ENCODE measurements at regions not wholly inside any gene's neighbourhood (a gene's known extent, or its start where the extent isn't known, plus 50 kb on each side); places are given as distances from the start of the nearest gene placed in this dataset.

DNA sequence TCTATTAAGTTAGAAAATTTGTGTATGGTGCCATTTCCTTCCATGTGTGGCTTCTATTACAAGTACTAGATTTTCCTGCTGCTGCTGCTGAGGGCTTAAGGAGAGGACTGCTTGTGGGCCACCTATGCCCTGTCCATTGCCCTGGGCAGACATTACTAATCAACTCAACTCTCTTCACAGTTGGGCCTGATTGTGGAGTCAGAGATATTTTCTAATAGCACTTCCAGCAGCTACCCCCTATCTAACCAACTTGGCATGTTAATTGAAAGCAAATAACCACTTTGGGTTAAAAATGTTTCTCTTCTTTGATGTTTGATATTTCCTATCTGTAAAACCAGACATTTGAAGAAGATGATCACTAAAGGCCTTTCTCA is 242.0 kb downstream of the EDEM1 start:
- Histone ChIP-seq H3K4me2 (ENCODE audit: low read depth, low read length) (no peak overlapping the region), H3K27me3 (ENCODE audit: control insufficient read depth in 1 of 2, insufficient read depth in 2 of 2, low read length in 2 of 2) (no peaks in the 10 kb centered on the region), H2AFZ (ENCODE audit: low read length) (no peak overlapping the region), H3K4me1 (ENCODE audit: insufficient read depth, low read length) (no peaks in the 10 kb centered on the region), H3K36me3 (replicated peaks in 1 of 2; ENCODE audit: control insufficient read depth in 1 of 2, insufficient read depth in 2 of 2, low read length in 2 of 2) (no peaks in the 10 kb centered on the region), H3K9me3 (ENCODE audit: low read length) (no peaks in the 10 kb centered on the region), H3K9ac (ENCODE audit: insufficient read depth, low read depth, low read length) (no peak overlapping the region), H3K4me3 (replicated peaks in 1 of 3; ENCODE audit: insufficient read depth in 1 of 3, low read depth in 2 of 3, low read length in 3 of 3) (no peak overlapping the region), H4K20me1 (ENCODE audit: insufficient read depth, low read length) (no peaks in the 10 kb centered on the region), H3K79me2 (ENCODE audit: insufficient read depth, low read length) (no peaks in the 10 kb centered on the region), H3K27ac (ENCODE audit: extremely low read length, insufficient read depth, low read length) (no peak overlapping the region)
- CTCF ChIA-PET (ENCODE audit: low intra/inter-chr PET ratio, low total read pairs) = no interaction called here
- no TSS peak for BruUV-seq (replicated peaks)
- in situ Hi-C loops (cut with HindIII; ENCODE audit: extremely low pct_ligation_motif_present, low pct_unique_long_range_greater_than_20kb) (no loop called here), intact Hi-C loops (cut with micrococcal nuclease; ENCODE audit: unreplicated experiment) (no loop called here)
- POLR2A ChIA-PET = no interaction called here
- TF ChIP-seq PLRG1 (conservative IDR thresholded peaks at IDR 0.05) (no peak), TBL1XR1 (IDR thresholded peaks at IDR 0.05; ENCODE audit: borderline replicate concordance, low read length, partially characterized antibody) (no peak), IRF9 (CRISPR knock-in tag; IDR thresholded peaks at IDR 0.05; ENCODE audit: borderline replicate concordance) (no peak), SATB2 (CRISPR knock-in tag; IDR thresholded peaks at IDR 0.05) (no peak), ZKSCAN5 (CRISPR knock-in tag; IDR thresholded peaks at IDR 0.05) (no peak), PAXIP1 (CRISPR knock-in tag; conservative IDR thresholded peaks at IDR 0.05) (no peak)
- TF ChIP-seq, protein P1, sequence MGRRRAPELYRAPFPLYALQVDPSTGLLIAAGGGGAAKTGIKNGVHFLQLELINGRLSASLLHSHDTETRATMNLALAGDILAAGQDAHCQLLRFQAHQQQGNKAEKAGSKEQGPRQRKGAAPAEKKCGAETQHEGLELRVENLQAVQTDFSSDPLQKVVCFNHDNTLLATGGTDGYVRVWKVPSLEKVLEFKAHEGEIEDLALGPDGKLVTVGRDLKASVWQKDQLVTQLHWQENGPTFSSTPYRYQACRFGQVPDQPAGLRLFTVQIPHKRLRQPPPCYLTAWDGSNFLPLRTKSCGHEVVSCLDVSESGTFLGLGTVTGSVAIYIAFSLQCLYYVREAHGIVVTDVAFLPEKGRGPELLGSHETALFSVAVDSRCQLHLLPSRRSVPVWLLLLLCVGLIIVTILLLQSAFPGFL (CRISPR knock-in tag; IDR thresholded peaks at IDR 0.05) = no peak
- TF ChIP-seq, protein P2, sequence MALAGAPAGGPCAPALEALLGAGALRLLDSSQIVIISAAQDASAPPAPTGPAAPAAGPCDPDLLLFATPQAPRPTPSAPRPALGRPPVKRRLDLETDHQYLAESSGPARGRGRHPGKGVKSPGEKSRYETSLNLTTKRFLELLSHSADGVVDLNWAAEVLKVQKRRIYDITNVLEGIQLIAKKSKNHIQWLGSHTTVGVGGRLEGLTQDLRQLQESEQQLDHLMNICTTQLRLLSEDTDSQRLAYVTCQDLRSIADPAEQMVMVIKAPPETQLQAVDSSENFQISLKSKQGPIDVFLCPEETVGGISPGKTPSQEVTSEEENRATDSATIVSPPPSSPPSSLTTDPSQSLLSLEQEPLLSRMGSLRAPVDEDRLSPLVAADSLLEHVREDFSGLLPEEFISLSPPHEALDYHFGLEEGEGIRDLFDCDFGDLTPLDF (CRISPR knock-in tag; IDR thresholded peaks at IDR 0.05) = no peak
- no peak for ATAC-seq
- FAIRE-seq = no peak
- no peak for DNase-seq (ENCODE audit: low spot score)
